Neutrophil (primary cell): ENCODE measurements at regions not wholly inside any gene's neighbourhood (a gene's known extent, or its start where the extent isn't known, plus 50 kb on each side); places are given as distances from the start of the nearest gene placed in this dataset.
A peak's percentile ranks its signal among the peaks of the same experiment; 100 is the strongest.
"Not testable (repeated sequence)": the region's sequence is repeated elsewhere in the genome, so short reads cannot be mapped to it uniquely, and the experiment has no call there.

Experiments used
- H3K27ac ChIP-seq: fragments of 200-600 bp; sonication (generic); 2 replicates; pipeline ENCODE4 v1.5.1; 2016; ENCODE audit warnings: mild to moderate bottlenecking, moderate library complexity
- H3K27me3 ChIP-seq: fragments of 200-600 bp; sonication (generic); 2 replicates; pipeline ENCODE4 v1.6.0; 2016; ENCODE audit warnings: mild to moderate bottlenecking
- H3K36me3 ChIP-seq: fragments of 200-600 bp; sonication (generic); 2 replicates; pipeline ENCODE4 v1.5.1; 2017
- H3K4me1 ChIP-seq, 2 experiments: fragments of 200-600 bp in 1 of 2; sonication (generic) in 1 of 2; 1 replicate in 1 of 2; 2 replicates in 1 of 2; pipeline versions ENCODE4 v1.5.1 to v1.6.1; 2013 to 2016; ENCODE audit warnings: low read depth in 1 of 2, low read length in 1 of 2, mild to moderate bottlenecking in 1 of 2, moderate library complexity in 1 of 2; ENCODE audit not compliant: control insufficient read depth in 1 of 2, insufficient read depth in 1 of 2
- H3K4me3 ChIP-seq, 2 experiments: fragments of 200-600 bp in 1 of 2; sonication (generic) in 1 of 2; 1 replicate in 1 of 2; 2 replicates in 1 of 2; pipeline ENCODE4 v1.5.1; 2013 to 2016; ENCODE audit warnings: low read depth in 1 of 2, low read length in 1 of 2, mild to moderate bottlenecking in 1 of 2, moderate library complexity in 1 of 2
- H3K9me3 ChIP-seq: fragments of 200-600 bp; sonication (generic); 2 replicates; pipeline ENCODE4 v1.5.1; 2016
- TF ChIP-seq, protein P1 (sequence below): fragments of 200-600 bp; sonication (generic); IDR thresholded peaks from 2 replicates; pipeline ENCODE4 v1.5.1; 2016; ENCODE audit warnings: antibody characterized with exemption

DNA sequence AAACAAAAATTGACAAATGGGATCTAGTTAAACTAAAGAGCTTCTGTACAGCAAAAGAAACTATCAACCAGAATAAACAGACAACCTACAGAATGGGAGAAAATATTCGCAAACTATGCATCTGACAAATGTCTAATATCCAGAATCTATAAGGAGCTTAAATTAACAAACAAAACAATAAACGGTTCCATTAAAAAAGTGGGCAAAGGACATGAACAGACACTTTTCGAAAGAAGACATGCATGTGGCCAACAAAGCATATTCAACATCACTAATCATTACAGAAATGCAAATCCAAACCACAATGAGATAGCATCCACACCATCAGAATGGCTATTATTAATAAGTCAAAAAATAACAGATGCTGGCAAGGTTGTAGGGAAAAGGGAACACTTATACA lies 50.5 kb upstream of the MED13L start:
- H3K27ac ChIP-seq, H3K27me3 ChIP-seq, H3K9me3 ChIP-seq, H3K4me3 ChIP-seq, H3K36me3 ChIP-seq: not testable (repeated sequence)
- peaks cover 40 to 41% of the 10 kb centered on the region in 2 experiments for H3K4me1 ChIP-seq

DNA sequence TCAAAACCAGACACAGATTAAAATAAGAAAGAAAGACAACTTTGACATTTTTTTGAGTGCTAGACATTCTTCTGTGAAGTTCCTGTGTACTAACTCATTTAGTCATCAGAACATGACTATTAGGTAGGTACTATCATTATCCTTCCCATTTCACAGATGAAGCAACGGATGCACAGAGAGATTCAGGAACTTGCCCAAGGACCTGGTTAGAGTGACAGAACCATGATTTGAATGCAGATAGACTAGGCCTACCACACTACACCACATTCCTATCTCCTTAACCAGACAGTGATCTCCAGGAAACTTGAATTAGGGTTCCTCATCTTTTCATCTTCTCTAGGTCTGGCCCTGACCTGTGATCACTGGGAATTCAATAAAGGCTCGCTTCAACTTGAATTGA lies 54.4 kb upstream of the MED13L start:
- no peak overlapping the region for H3K27ac ChIP-seq
- TF ChIP-seq, protein P1, sequence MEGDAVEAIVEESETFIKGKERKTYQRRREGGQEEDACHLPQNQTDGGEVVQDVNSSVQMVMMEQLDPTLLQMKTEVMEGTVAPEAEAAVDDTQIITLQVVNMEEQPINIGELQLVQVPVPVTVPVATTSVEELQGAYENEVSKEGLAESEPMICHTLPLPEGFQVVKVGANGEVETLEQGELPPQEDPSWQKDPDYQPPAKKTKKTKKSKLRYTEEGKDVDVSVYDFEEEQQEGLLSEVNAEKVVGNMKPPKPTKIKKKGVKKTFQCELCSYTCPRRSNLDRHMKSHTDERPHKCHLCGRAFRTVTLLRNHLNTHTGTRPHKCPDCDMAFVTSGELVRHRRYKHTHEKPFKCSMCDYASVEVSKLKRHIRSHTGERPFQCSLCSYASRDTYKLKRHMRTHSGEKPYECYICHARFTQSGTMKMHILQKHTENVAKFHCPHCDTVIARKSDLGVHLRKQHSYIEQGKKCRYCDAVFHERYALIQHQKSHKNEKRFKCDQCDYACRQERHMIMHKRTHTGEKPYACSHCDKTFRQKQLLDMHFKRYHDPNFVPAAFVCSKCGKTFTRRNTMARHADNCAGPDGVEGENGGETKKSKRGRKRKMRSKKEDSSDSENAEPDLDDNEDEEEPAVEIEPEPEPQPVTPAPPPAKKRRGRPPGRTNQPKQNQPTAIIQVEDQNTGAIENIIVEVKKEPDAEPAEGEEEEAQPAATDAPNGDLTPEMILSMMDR = no peak
- no peak overlapping the region for H3K4me3 ChIP-seq
- no peaks in the 10 kb centered on the region for H3K9me3 ChIP-seq
- no peaks in the 10 kb centered on the region for H3K36me3 ChIP-seq
- no peaks in the 10 kb centered on the region for H3K27me3 ChIP-seq
- H3K4me1 ChIP-seq = peaks cover 16 to 31% of the 10 kb centered on the region in 2 experiments

DNA sequence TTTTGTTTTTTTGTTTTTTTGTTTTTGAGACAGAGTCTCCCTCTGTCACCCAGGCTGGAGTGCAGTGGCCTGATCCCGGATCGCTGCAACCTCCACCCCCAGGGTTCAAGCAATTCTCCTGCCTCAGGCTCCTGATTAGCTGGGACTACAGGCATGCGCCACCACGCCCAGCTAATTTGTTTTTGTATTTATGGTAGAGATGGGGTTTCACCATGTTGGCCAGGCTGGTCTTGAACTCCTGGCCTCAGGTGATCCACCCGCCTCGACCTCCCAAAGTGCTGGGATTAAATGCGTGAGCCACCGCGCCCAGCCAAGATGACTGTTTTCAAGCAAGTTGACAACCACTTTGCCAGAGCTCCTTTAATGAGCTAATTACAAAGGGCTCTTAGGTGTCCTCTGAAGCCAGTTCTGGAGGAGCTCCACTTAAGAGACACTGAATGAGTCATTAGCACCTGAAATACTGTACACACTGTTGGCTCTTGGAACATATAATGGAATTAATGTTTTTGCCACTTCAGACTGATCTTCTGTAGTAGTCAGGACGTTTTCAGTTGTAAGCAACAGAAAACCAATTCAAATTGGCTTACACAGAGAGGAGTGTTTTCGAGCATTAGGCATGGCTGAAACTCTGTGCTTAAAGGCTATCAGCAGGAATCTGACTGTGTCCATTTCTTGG lies 55.4 kb upstream of the MED13L start:
- Histone ChIP-seq H3K4me1 (peaks cover 21 to 37% of the 10 kb centered on the region in 2 experiments), H3K4me3 (no peak overlapping the region), H3K27ac (no peak overlapping the region), H3K9me3 (no peaks in the 10 kb centered on the region), H3K36me3 (no peaks in the 10 kb centered on the region), H3K27me3 (no peaks in the 10 kb centered on the region)
- TF ChIP-seq, protein P1 = no peak

DNA sequence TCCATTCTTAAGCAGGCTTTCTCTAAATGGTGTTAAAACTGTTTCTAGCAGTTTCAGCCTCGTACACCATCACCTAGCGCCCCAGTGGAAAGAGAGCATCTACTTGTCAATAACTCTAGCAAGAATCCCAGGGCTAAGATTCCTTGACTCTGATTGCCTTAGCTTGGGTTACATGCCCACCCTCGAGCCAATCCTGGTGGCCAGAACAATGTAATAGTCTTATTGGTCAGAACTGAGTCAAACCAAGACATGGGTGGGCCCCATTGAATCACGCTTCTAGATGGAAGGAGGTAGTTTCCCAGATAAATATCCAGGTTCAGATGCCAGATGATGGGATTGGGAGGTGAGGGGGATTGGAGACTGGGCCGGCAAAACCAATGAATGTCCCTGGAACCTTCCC lies 55.9 kb upstream of the MED13L start:
- no peaks in the 10 kb centered on the region for H3K9me3 ChIP-seq
- peak overlapping the region; percentile 54 for H3K27ac ChIP-seq

DNA sequence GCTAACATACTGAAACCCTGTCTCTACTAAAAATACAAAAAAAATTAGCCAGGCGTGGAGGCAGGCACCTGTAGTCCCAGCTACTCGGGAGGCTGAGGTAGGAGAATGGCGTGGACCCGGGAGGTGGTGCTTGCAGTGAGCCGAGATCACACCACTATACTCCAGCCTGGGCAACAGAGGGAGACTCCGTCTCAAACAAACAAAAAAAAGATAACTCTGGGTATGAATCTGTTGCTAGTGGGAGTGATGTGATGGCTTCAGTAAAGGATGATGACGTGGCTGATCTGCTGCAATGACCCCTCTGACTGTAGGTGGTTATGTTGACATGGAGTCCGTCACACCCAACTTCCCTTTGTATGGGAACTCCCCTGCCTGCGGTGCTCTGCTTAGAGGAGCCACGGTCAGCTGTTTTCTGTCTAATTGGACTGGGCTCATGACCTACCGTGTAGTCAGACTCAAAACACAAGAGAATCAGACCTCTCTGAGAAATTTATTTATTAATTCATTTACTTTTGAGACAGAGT lies 59.1 kb upstream of the MED13L start:
- no peaks in the 10 kb centered on the region for H3K9me3 ChIP-seq
- H3K4me3 ChIP-seq = no peak overlapping the region
- H3K36me3 ChIP-seq = no peaks in the 10 kb centered on the region
- H3K27ac ChIP-seq = peak overlapping the region; percentile 70
- peaks cover 19 to 35% of the 10 kb centered on the region in 2 experiments for H3K4me1 ChIP-seq
- H3K27me3 ChIP-seq = no peaks in the 10 kb centered on the region
- TF ChIP-seq, protein P1 = peak; percentile 25

More for the DNA sequence above, 55.9 kb upstream of the MED13L start:
- Histone ChIP-seq H3K36me3 (no peaks in the 10 kb centered on the region), H3K27me3 (no peaks in the 10 kb centered on the region), H3K4me3 (no peak overlapping the region), H3K4me1 (peaks cover 21 to 37% of the 10 kb centered on the region in 2 experiments)
- TF ChIP-seq, protein P1 = no peak

DNA sequence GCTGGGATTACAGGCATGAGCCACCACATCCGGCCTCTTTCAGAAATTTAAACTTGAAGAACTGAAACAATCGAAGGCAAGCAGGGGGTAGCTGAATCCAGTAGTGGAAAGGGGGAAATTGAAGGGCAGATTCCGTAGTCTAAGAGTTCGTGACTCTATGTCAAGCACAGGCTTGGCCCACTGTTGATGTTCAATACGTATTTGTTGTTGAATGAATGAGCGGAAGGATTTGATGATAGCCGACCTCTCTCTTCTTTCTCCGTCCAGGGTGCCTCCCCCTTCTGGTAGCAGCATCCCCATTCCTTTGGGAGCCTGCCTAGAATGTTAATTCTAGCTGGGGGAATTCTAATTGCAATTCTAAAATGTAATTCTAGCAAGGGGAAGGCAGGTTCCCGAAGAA lies 59.8 kb upstream of the MED13L start:
- Histone ChIP-seq H3K27me3 (no peaks in the 10 kb centered on the region), H3K36me3 (no peaks in the 10 kb centered on the region), H3K4me3 (no peak overlapping the region), H3K9me3 (no peaks in the 10 kb centered on the region), H3K27ac (peak overlapping the region; percentile 70), H3K4me1 (peaks cover 14 to 30% of the 10 kb centered on the region in 2 experiments)
- TF ChIP-seq, protein P1 = no peak
